Urothelium cell line (cell line): ENCODE measurements at regions not wholly inside any gene's neighbourhood (a gene's known extent, or its start where the extent isn't known, plus 50 kb on each side); places are given as distances from the start of the nearest gene placed in this dataset.
"Not testable (repeated sequence)": the region's sequence is repeated elsewhere in the genome, so short reads cannot be mapped to it uniquely, and the experiment has no call there.

Source experiments
- DNase-seq: peaks from one replicate; pipeline ENCODE4 v3.0.0; 2011; ENCODE audit warnings: low spot score, mixed read lengths
- FAIRE-seq: peaks from 2 replicates; lab custom pipeline; 2011; peaks lifted over from hg19 to GRCh38; lab: Jason Lieb, UNC

DNA sequence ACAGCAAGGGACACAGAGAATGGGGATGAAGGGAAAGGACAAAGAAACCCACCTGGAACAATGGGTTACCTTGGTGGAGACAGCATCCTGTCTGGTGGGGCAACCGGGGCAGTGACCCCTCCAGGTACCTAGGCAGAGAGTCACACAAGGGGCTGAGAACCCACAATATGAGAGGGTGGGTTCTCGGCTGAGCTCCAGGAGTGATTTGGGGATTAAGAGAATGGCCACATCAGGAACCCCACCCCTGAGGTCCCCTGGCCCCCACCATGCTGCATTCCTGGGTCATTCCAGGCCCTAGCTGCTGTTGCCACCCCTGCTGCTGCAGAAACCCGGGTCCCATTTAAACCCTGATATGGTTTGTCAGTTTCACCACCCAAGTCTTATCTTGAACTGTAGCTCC lies 172.3 kb downstream of the RTP5 start:
- FAIRE-seq (no peak), DNase-seq (no peak)

DNA sequence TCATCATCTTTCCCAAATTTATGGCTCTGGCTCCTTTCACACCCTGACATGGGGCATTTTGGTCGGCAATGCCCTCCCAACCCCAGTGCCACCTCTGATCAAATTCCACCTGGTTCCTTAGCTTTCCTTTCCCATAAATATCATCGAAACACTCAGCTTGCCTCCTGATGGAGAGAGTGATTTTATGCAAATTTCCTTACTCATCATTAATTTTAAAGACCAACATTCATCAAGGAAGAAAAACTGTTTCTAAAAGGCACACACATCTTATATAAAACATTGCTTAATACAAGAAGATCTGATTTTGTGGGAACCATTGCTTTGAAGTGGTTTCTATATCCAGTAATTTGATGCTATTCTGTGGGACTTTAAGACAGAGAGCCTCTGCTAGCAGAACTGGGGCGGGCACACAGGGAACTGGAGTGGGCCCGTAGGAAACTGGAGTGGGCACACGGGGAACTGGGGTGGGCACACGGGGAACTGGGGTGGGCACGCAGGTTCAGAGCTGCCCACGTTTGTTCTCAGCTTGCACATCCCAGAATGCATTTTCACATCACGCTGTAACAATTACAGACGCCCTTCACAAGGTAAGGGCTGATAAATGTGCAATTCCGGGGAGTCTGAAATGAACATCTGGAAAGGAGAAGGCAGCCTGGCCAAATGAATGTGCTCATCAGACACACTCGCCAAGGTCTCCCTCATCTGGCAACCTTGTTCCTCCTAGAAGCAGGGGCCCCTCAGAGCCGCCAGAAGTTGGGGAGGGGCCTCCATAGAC lies 174.2 kb downstream of the RTP5 start:
- FAIRE-seq (no peak), DNase-seq (no peak)

DNA sequence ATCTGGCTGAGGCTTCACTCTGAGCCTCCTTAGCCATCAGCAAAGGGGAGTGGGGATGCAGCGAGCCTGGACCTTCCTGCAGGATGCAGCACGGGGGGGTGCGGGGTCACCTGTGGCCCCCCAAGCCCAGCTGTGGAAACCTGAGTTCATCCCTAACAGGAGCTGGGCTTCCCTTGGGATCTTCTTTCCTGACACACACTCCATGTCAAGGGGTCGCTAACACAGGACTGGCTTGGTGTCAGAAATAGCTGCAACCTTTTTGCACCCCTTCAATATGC lies 174.7 kb downstream of the RTP5 start:
- no peak for DNase-seq
- no peak for FAIRE-seq

- not testable (repeated sequence) for DNase-seq
- FAIRE-seq = peak; percentile 65
These were observed 176.1 kb downstream of the RTP5 start for GRCh38 chr2:242045596-242046144.

DNA sequence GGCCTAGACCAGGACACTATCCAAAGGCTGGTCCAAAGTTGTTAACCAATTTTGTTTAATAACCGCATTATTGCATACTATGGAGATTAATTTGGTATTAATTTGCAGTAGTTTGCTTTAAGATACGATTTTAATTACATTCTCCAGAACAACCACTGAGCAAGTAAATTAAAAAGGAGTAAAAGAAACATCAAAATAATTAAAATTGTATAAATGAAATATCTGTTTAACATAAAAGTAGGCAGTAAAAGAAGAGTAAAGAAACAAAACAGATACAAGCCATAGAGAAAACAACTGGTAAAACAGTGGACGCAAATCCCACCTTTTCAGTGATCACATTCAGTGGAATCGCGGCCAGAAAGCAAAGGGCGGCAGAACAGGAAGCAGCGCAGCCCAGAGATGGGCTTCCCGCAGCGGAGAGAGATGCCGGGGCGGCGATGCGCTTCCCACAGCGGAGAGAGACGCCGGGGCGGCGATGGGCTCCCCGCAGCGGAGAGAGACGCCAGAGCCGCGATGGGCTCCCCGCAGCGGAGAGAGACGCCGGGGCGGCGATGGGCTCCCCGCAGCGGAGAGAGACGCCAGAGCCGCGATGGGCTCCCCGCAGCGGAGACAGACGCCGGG lies 176.8 kb downstream of the RTP5 start:
- DNase-seq (no peak), FAIRE-seq (no peak)

- FAIRE-seq (no peak), DNase-seq (no peak)
These were observed 178.4 kb downstream of the RTP5 start for GRCh38 chr2:242047963-242048362.

DNA sequence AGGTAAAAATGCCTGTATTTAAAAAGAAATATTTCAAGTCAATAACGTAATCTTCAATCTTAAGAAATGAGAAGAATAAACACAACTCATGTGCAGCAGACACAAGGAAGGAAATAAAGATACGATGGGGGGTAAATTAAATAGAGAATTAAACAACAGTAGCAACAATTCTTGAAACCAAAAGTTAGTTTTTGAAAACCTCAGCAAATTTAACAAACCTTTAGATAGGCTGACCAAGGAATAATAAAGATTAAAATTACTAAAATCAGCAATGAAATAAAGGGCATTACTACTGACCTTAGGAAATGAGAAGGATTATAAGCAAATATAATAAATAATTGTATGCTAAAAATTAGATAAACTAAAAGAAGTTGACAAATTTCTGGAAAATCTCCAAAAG lies 178.9 kb downstream of the RTP5 start:
- no peak for FAIRE-seq
- no peak for DNase-seq

DNA sequence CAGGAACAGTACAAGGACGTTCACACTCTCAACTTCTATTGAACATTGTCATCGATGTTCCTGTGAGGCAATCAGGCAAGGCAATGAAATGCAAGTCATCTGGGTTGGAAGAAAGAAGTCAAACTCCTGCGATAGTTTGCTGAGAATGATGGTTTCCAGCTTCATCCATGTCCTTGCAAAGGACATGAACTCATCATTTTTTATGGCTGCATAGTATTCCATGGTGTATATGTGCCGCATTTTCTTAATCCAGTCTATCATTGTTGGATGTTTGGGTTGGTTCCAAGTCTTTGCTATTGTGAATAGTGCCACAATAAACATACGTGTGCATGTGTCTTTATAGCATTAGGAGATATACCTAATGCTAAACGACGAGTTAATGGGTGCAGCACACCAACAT lies 180.0 kb downstream of the RTP5 start:
- FAIRE-seq, DNase-seq: not testable (repeated sequence)

DNA sequence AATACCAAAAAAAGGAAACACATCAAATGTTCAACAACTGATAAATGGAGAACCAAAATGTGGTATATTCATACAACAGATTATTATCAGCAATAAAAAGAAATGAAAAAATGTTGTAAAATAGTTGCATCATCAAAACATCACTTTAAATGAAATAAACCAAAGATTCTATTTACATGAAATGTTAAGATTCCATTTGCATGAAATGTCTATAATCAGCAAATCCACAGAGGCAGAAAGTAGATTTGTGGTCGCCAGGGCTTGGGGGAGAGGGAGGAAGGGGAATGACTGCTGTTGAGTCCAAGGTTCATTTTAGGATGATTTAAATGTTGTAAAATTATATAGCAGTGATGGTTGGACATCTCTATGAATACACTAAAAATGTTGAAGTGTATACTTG lies 181.9 kb downstream of the RTP5 start:
- FAIRE-seq (no peak), DNase-seq (no peak)

DNA sequence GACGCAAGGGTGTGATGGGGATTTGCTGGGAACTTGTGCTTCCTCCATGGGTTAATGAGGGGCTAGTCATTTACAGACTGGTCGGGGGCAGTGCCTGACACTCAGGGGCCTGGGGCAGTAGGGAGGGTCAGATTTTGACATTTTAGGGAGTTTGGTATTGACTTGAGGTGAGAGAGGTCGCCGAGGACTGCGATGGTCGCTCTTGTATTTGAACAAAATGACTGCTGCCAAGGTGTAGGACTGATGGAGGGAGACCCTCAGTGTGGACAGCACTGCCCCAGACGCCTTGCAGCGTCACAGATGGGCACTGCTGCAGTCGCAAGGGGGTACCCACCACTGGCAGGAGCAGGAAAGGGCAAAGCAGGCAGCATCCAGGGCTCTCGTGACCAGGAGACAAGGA lies 182.9 kb downstream of the RTP5 start:
- FAIRE-seq = no peak

DNA sequence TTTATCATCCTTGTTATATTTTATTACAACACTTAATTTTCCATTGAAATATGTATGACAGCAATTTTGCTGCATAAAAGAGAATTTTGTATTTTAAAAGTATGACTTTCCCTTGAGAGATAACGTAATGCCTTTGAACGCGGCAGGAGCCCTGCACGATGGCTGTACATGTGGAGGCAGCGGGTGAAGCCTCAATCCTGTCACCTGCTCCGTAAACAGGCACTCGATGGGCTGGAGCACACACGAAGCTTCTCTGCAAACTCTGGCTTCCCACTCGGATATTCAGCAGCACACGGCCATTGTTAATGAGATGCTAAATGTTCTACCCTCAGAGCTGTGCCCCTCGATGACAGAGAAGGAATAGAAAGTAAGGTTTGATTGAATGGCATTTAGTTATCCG lies 184.4 kb downstream of the RTP5 start:
- DNase-seq (no peak), FAIRE-seq (no peak)

More for the DNA sequence above, 182.9 kb downstream of the RTP5 start:
- DNase-seq = no peak

- no peak for DNase-seq
- FAIRE-seq = no peak
These were observed 184.9 kb downstream of the RTP5 start for GRCh38 chr2:242054406-242054805.

DNA sequence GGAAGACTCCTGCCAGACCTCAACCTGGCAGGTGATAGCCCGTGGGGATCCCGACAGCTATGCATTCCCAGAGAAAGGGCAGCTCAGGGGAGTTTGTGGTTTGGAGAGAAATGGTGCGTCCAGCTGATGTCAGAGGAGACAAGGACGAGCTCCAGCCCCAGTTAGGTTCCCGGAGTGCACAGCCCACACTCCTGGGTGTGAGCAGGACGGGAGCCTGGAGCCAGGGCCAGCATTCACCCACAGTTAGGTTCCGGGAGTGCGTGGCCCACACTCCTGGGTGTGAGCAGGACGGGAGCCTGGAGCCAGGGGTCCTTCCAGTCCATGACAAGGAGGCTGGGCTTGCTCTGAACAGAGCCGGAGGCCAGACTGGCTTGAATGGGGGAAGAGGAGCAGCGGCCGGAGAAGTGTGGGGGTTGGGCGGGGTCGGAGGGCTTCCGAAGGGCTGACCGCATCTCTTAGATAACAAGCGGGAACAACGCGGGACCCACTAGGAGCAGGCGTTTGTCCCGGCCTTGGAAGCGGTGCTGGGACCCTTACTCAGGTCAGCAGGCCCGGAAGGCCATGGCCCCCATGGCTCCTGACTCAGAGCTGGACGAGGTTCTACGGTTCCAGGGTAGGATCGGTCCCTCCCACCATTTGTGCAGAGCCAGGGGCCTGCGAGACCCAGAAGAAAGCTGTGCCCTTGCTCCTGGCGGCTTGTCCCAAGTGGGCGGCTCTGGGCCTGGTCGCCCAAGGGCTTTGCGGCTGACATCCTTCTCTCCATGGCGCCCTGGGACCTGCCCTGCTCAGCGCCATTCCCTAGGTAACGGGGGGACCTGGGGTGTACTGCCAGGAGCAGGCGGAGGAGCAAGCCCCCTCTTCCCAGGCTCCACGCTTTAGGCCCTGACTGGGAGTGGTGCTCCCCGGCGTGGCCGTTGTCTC lies 185.6 kb downstream of the RTP5 start:
- no peak for DNase-seq
- no peak for FAIRE-seq

DNA sequence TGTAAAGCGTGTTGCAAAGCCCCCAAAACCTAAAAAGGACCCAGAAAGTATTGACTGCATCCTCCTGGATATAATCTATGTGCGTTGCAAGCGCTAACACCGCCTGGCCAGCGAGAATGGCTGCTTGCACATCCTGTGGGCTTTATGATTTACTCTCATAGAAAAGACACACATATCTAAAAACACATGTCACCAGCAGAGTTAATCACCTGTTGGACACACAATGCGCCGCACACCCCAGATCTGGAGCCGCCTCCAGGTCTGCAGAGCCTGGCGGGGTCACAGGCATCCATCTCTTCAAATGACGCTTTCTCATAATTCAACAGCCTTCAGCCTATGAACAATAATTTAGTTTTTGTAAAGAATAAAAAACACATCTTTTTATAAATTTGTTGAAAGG lies 186.5 kb downstream of the RTP5 start:
- DNase-seq (no peak), FAIRE-seq (no peak)

DNA sequence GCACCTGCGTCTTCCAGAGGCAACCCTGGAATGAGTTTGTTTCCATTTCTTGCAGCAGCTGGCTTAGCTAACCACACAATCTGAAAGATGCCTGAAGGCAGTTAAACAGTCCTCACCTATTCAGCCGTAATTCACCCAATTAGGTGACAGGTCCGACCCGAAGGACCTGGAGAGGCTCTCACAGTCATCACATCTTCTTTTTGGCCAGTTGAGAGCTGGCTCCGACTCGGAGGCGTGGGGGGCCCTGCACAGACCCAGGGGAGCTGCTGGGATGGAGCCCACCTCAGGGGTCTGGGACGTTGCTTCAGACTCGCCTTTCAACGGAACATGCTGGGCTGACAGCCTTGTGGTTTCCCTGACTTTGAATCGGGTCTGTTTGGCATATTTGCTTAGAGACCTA lies 187.3 kb downstream of the RTP5 start:
- FAIRE-seq (no peak), DNase-seq (no peak)

- DNase-seq = no peak
- no peak for FAIRE-seq
These were observed 188.0 kb downstream of the RTP5 start for GRCh38 chr2:242057379-242058040.

GRCh38 chr2:242058116-242058680 lies 188.7 kb downstream of the RTP5 start:
- DNase-seq = no peak
- FAIRE-seq = no peak

- FAIRE-seq = no peak
- no peak for DNase-seq
These were observed 190.0 kb downstream of the RTP5 start for GRCh38 chr2:242059566-242059965.

DNA sequence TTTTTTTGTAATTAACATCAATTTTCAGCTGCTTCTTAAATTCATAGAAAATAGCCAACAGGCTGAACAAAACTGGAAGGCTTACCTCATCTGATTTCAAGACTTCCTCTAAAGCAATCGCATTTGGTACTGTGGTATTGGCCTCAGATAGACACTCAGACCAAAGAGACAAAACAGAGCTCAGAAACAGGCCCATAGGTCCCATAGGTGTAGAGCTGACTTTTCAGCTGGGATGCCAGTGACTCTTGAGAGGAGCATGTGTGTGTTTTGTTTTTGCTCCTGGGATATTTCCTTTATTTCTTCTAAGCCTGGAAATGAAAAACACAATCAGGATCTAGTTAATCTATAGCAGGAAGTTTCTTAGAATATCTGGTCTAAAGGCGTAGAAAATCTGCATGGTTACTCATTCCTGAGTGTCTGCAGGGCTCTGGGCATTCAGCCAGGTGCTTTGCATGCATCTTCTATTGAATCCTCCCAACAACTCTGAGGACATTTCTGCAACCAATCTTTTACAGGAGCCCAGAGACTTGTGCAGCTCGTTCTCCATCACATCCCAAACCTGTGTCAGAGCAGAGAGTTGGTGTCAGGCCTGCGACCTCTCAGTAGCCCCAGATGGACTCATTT lies 190.8 kb downstream of the RTP5 start:
- FAIRE-seq (no peak), DNase-seq (no peak)

DNA sequence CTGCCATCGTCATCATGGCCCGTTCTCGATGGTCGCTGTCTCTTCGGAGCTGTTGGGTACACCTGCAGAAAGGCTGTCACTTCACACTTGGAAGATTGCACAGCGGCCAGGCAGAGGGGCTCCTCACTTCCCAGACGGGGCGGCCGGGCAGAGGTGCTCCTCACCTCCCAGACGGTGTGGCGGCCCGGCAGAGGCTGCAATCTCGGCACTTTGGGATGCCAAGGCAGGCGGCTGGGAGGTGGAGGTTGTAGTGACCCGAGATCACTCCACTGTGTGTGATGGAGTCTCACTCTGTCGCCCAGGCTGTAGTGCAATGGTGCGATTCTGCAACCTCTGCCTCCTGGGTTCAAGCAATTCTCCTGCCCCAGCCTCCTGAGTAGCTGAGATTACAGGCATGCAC lies 192.4 kb downstream of the RTP5 start:
- DNase-seq, FAIRE-seq: not testable (repeated sequence)
